K562 (cell line): ENCODE measurements at regions not wholly inside any gene's neighbourhood (a gene's known extent, or its start where the extent isn't known, plus 50 kb on each side); places are given as distances from the start of the nearest gene placed in this dataset.

Experiments
- REST ChIP-seq, 2 experiments: fragments of 450-650 bp; formaldehyde crosslinking in 1 of 2; IDR thresholded peaks; 2 replicates each; pipeline versions ENCODE4 v1.4.0 to v1.6.1; 2014 to 2020; ENCODE audit warnings: mild to moderate bottlenecking in 2 of 2, borderline replicate concordance in 1 of 2, low read depth in 1 of 2
- SP1 ChIP-seq: sonication (generic); formaldehyde crosslinking; IDR thresholded peaks from 2 replicates; pipeline ENCODE4 v1.8.1; 2022; ENCODE audit warnings: mild to moderate bottlenecking, missing genetic modification reagents

GRCh38 chr7:45342236-45342635 lies 184.6 kb downstream of the RAMP3 start:
- TF ChIP-seq SP1 (CRISPR knock-in tag), result no peak
- TF ChIP-seq REST (IDR thresholded peaks at IDR 0.05; ENCODE audit: borderline replicate concordance), result no peak
- no peak for TF ChIP-seq REST (CRISPR knock-in tag; IDR thresholded peaks at IDR 0.05; ENCODE audit: low read depth)
